Uterus (tissue), 2 donors: ENCODE measurements at regions not wholly inside any gene's neighbourhood (a gene's known extent, or its start where the extent isn't known, plus 50 kb on each side); places are given as distances from the start of the nearest gene placed in this dataset.

ENCODE experiments used
- POLR2A ChIP-seq, 2 donors: fragments of 450-650 bp; IDR thresholded peaks; one replicate each; pipeline ENCODE4 v1.6.1; 2016; ENCODE audit warnings: antibody characterized with exemption in 2 of 2, mild to moderate bottlenecking in 1 of 2, moderate library complexity in 1 of 2
- TF ChIP-seq, protein P1 (sequence below), 4 experiments: fragments of 200-600 bp in 2 of 4; fragments of 450-650 bp in 2 of 4; sonication (generic) in 2 of 4; IDR thresholded peaks; one replicate each; pipeline ENCODE4 v1.5.1; 2016 to 2019; ENCODE audit warnings: antibody characterized with exemption in 4 of 4, mild to moderate bottlenecking in 2 of 4, moderate library complexity in 1 of 4

DNA sequence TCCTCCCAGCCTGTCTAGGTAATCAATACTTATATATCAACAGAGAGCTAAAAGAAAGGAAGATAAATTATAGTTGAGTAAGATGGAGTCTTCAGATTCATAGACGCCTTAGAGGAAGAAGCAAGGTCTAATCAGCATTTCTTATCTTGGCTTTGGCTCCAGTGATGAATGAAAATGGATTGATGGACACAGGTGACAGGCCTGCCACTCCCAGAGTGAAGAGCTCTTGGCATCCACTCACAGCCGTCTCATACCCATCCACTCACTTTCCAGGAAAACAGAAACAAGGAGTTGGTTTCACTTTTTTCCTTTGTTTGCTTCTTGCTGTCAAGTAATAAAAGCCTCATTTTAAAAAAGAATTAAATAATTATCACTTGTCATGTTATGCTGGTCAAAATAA lies 168.2 kb downstream of the MFSD1 start:
- TF ChIP-seq, protein P1, sequence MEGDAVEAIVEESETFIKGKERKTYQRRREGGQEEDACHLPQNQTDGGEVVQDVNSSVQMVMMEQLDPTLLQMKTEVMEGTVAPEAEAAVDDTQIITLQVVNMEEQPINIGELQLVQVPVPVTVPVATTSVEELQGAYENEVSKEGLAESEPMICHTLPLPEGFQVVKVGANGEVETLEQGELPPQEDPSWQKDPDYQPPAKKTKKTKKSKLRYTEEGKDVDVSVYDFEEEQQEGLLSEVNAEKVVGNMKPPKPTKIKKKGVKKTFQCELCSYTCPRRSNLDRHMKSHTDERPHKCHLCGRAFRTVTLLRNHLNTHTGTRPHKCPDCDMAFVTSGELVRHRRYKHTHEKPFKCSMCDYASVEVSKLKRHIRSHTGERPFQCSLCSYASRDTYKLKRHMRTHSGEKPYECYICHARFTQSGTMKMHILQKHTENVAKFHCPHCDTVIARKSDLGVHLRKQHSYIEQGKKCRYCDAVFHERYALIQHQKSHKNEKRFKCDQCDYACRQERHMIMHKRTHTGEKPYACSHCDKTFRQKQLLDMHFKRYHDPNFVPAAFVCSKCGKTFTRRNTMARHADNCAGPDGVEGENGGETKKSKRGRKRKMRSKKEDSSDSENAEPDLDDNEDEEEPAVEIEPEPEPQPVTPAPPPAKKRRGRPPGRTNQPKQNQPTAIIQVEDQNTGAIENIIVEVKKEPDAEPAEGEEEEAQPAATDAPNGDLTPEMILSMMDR (IDR thresholded peaks at IDR 0.05) = no peak
- no peak for TF ChIP-seq POLR2A (IDR thresholded peaks at IDR 0.05)
